ENCODE measurements at regions not wholly inside any gene's neighbourhood (a gene's known extent, or its start where the extent isn't known, plus 50 kb on each side); places are given as distances from the start of the nearest gene placed in this dataset.

GRCh38 chr2:19250906-19251305, 107.5 kb downstream of the OSR1 start:
- TF ChIP-seq CTCF (IDR thresholded peaks at IDR 0.05; ENCODE audit: low read depth, low read length) (no peak), EZH2phosphoT487 (IDR thresholded peaks at IDR 0.05; ENCODE audit: low read depth) (no peak)
